ENCODE measurements at regions not wholly inside any gene's neighbourhood (a gene's known extent, or its start where the extent isn't known, plus 50 kb on each side); places are given as distances from the start of the nearest gene placed in this dataset.

GRCh38 chr2:37775908-37776250 lies 104.4 kb upstream of the CDC42EP3 start:
- TF ChIP-seq CTCF (conservative IDR thresholded peaks at IDR 0.05), result no peak
- no peak overlapping the region for H3K27ac ChIP-seq

GRCh38 chr2:37776487-37776886 lies 105.0 kb upstream of the CDC42EP3 start:
- no peak for TF ChIP-seq CTCF (conservative IDR thresholded peaks at IDR 0.05)
- no peak overlapping the region for H3K27ac ChIP-seq

- no peak for TF ChIP-seq CTCF (conservative IDR thresholded peaks at IDR 0.05)
- H3K27ac ChIP-seq, result no peak overlapping the region
Observed at GRCh38 chr2:37779139-37779538, 107.7 kb upstream of the CDC42EP3 start.

GRCh38 chr2:37779611-37780386 lies 108.4 kb upstream of the CDC42EP3 start:
- no peak for TF ChIP-seq CTCF (conservative IDR thresholded peaks at IDR 0.05)
- no peak overlapping the region for H3K27ac ChIP-seq

GRCh38 chr2:37780387-37780676 lies 108.9 kb upstream of the CDC42EP3 start:
- no peak overlapping the region for H3K27ac ChIP-seq
- TF ChIP-seq CTCF (conservative IDR thresholded peaks at IDR 0.05), result no peak

GRCh38 chr2:37781028-37781427 lies 109.6 kb upstream of the CDC42EP3 start:
- no peak for TF ChIP-seq CTCF (conservative IDR thresholded peaks at IDR 0.05)

GRCh38 chr2:37782155-37782673 lies 110.8 kb upstream of the CDC42EP3 start:
- no peak overlapping the region; the same call in 1 of the 2 replicates for H3K27ac ChIP-seq
- TF ChIP-seq CTCF (conservative IDR thresholded peaks at IDR 0.05), result no peak

More at GRCh38 chr2:37781028-37781427, 109.6 kb upstream of the CDC42EP3 start:
- no peak overlapping the region for H3K27ac ChIP-seq
